Testis (tissue), 2 donors: ENCODE measurements at regions not wholly inside any gene's neighbourhood (a gene's known extent, or its start where the extent isn't known, plus 50 kb on each side); places are given as distances from the start of the nearest gene placed in this dataset.

ENCODE experiments used
- POLR2A ChIP-seq: fragments of 450-650 bp; IDR thresholded peaks from one replicate; pipeline ENCODE4 v1.6.1; 2017; ENCODE audit warnings: antibody characterized with exemption, mild to moderate bottlenecking, moderate library complexity
- TF ChIP-seq, protein P1 (sequence below), 3 experiments: fragments of 450-650 bp in 2 of 3; fragments of 200-600 bp in 1 of 3; sonication (generic) in 1 of 3; IDR thresholded peaks; one replicate each; pipeline ENCODE4 v1.5.1; 2016 to 2019; ENCODE audit warnings: antibody characterized with exemption in 3 of 3, mild to moderate bottlenecking in 2 of 3, moderate library complexity in 1 of 3

DNA sequence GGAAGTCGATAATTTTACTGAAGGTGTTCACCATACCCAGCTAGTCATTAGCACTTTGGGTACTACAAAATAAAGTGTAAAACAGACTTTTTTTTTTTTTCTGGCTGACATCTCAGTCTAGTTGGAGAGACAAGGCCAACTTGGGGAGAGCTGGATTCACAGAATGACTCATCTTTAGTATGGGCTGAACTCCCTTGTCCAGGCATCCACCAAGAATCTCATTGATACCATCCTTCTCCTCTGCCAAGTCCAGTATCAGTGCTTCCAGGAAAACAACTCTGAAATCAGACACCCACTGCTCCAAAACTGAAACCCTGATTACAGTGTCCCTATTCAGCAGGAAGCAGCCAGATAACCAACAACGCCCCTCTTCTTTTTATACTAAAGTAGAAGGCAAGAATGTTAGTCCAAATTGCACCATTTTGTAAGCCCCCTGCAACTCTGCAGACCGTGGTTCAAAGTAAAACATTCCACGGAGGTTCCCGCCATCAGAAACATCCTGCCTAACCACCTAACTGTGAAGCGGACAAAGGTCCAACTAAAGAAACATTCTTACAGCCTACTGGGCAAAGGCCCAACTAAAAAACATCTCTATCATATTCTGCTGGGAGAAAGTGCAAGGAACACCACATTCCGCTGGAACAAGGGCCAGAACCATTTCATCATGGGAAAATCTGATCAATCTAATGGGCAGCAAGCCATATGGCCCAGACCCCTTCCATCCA is 728.2 kb downstream of the BRINP1 start:
- TF ChIP-seq, protein P1, sequence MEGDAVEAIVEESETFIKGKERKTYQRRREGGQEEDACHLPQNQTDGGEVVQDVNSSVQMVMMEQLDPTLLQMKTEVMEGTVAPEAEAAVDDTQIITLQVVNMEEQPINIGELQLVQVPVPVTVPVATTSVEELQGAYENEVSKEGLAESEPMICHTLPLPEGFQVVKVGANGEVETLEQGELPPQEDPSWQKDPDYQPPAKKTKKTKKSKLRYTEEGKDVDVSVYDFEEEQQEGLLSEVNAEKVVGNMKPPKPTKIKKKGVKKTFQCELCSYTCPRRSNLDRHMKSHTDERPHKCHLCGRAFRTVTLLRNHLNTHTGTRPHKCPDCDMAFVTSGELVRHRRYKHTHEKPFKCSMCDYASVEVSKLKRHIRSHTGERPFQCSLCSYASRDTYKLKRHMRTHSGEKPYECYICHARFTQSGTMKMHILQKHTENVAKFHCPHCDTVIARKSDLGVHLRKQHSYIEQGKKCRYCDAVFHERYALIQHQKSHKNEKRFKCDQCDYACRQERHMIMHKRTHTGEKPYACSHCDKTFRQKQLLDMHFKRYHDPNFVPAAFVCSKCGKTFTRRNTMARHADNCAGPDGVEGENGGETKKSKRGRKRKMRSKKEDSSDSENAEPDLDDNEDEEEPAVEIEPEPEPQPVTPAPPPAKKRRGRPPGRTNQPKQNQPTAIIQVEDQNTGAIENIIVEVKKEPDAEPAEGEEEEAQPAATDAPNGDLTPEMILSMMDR (IDR thresholded peaks at IDR 0.05), result no peak
- no peak for TF ChIP-seq POLR2A
